ENCODE measurements at regions not wholly inside any gene's neighbourhood (a gene's known extent, or its start where the extent isn't known, plus 50 kb on each side); places are given as distances from the start of the nearest gene placed in this dataset. TPM values are rescaled to one million over a fixed set of nuclear protein-coding genes. Genes with fewer than 3 reads are reported as not detected.
A peak's percentile ranks its signal among the peaks of the same experiment; 100 is the strongest.
"Not testable (repeated sequence)": the region's sequence is repeated elsewhere in the genome, so short reads cannot be mapped to it uniquely, and the experiment has no call there.

GRCh38 chr13:60679131-60679530 lies 282.1 kb downstream of the TDRD3 start:
- no peak for DNase-seq

GRCh38 chr13:60671386-60671785 lies 274.4 kb downstream of the TDRD3 start:
- no peak for DNase-seq

- no peak for DNase-seq
Observed at GRCh38 chr13:60663788-60664187, 266.8 kb downstream of the TDRD3 start.

GRCh38 chr13:60662595-60662994 lies 265.6 kb downstream of the TDRD3 start:
- no peak for DNase-seq

- no peak for DNase-seq
Observed at GRCh38 chr13:60661521-60661920, 264.5 kb downstream of the TDRD3 start.

- DNase-seq = not testable (repeated sequence)
Observed at GRCh38 chr13:60657586-60657985, 260.6 kb downstream of the TDRD3 start.

- DNase-seq = no peak
Observed at GRCh38 chr13:60655256-60655655, 258.2 kb downstream of the TDRD3 start.

- DNase-seq = peak; percentile 33
Observed at GRCh38 chr13:60654415-60654814, 257.4 kb downstream of the TDRD3 start.

GRCh38 chr13:60647547-60647946 lies 250.5 kb downstream of the TDRD3 start:
- DNase-seq = no peak

- no peak for DNase-seq
Observed at GRCh38 chr13:60646620-60647019, 249.6 kb downstream of the TDRD3 start.

- no peak for DNase-seq
Observed at GRCh38 chr13:60645676-60646075, 248.7 kb downstream of the TDRD3 start.

GRCh38 chr13:60642552-60642951 lies 245.5 kb downstream of the TDRD3 start:
- DNase-seq = no peak

- DNase-seq = no peak
Observed at GRCh38 chr13:60629158-60629557, 232.1 kb downstream of the TDRD3 start.

- DNase-seq = no peak
Observed at GRCh38 chr13:60627071-60627686, 230.2 kb downstream of the TDRD3 start.

Small RNA genes lying in the stretch of these regions (small RNA-seq; reads per million reads assigned to genes)
- gene MIR3169 (not detected), gene RNY3P5 (not detected)
